ENCODE measurements at regions not wholly inside any gene's neighbourhood (a gene's known extent, or its start where the extent isn't known, plus 50 kb on each side); places are given as distances from the start of the nearest gene placed in this dataset.

GRCh38 chr5:158143081-158143480 is 284.1 kb upstream of the CLINT1 start:
- ATAC-seq (ENCODE audit: low FRiP score in 2 of 2) (no peak), DNase-seq (no peak)

DNA sequence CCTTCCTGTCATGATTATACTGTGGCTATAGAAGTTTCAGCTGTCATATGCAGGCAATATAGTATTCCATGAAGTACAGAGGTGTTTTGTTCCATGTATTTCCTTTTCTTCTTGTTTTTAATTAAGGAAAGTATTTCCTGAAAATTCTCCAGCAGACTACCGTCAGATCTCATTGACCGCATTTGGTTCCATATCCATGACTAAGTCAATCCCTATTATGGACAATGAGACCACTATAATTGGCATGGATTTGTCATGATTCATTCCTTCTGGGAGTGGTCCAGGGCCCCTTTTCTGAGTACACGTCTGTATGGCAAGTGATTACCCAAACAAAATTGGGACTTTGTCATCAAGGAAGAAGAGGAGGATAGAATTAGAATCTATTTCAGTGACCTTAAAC is 283.2 kb upstream of the CLINT1 start:
- H3K27ac ChIP-seq: no peak overlapping the region
- H3K27me3 ChIP-seq: no peaks in the 10 kb centered on the region
- no peak overlapping the region for H3K4me3 ChIP-seq
- H3K36me3 ChIP-seq: no peaks in the 10 kb centered on the region
- H3K9me3 ChIP-seq: no peaks in the 10 kb centered on the region
- TF ChIP-seq CTCF (IDR thresholded peaks at IDR 0.05) (no peak), EP300 (IDR thresholded peaks at IDR 0.05) (no peak), POLR2AphosphoS5 (IDR thresholded peaks at IDR 0.05) (no peak), POLR2A (IDR thresholded peaks at IDR 0.05) (no peak)
- ATAC-seq (ENCODE audit: low FRiP score in 2 of 2): no peak
- DNase-seq: no peak
- 74 to 83% methylated on average over 3 of the region's 3 CpGs for WGBS, 2 donors
- no peaks in the 10 kb centered on the region for H3K4me1 ChIP-seq

More at GRCh38 chr5:158143081-158143480, 284.1 kb upstream of the CLINT1 start:
- TF ChIP-seq EP300 (IDR thresholded peaks at IDR 0.05) (no peak), POLR2AphosphoS5 (IDR thresholded peaks at IDR 0.05) (no peak)
- no peak overlapping the region for H3K27ac ChIP-seq
- no peak overlapping the region for H3K4me3 ChIP-seq
- H3K4me1 ChIP-seq: no peaks in the 10 kb centered on the region
- H3K9me3 ChIP-seq: no peaks in the 10 kb centered on the region
- no peaks in the 10 kb centered on the region for H3K27me3 ChIP-seq
- WGBS, 2 donors: 64 to 80% methylated on average over 3 of the region's 3 CpGs
- no peaks in the 10 kb centered on the region for H3K36me3 ChIP-seq

- WGBS, 2 donors: 82 to 87% methylated on average over 4 of the region's 4 CpGs
- H3K9me3 ChIP-seq: no peaks in the 10 kb centered on the region
- no peaks in the 10 kb centered on the region for H3K36me3 ChIP-seq
- H3K4me1 ChIP-seq: no peaks in the 10 kb centered on the region
- DNase-seq: no peak
- peak; percentile 38 to 87 for ATAC-seq (ENCODE audit: low FRiP score in 2 of 2)
- H3K27ac ChIP-seq: no peak overlapping the region
- no peaks in the 10 kb centered on the region for H3K27me3 ChIP-seq
- no peak for TF ChIP-seq CTCF (IDR thresholded peaks at IDR 0.05)
- no peak for TF ChIP-seq POLR2A (IDR thresholded peaks at IDR 0.05)
- no peak for TF ChIP-seq POLR2AphosphoS5 (IDR thresholded peaks at IDR 0.05)
- no peak for TF ChIP-seq EP300 (IDR thresholded peaks at IDR 0.05)
- H3K4me3 ChIP-seq: no peak overlapping the region
These were observed 281.3 kb upstream of the CLINT1 start for GRCh38 chr5:158140120-158140731.

GRCh38 chr5:158139161-158139560 is 280.2 kb upstream of the CLINT1 start:
- H3K27me3 ChIP-seq: no peaks in the 10 kb centered on the region
- no peak for TF ChIP-seq CTCF (IDR thresholded peaks at IDR 0.05)
- TF ChIP-seq POLR2AphosphoS5 (IDR thresholded peaks at IDR 0.05): no peak
- TF ChIP-seq EP300 (IDR thresholded peaks at IDR 0.05): no peak
- TF ChIP-seq POLR2A (IDR thresholded peaks at IDR 0.05): no peak
- no peak overlapping the region for H3K4me3 ChIP-seq
- H3K4me1 ChIP-seq: no peaks in the 10 kb centered on the region
- DNase-seq: no peak
- no peaks in the 10 kb centered on the region for H3K36me3 ChIP-seq
- 87 to 98% methylated on average over 4 of the region's 4 CpGs for WGBS, 2 donors
- H3K27ac ChIP-seq: no peak overlapping the region
- ATAC-seq (ENCODE audit: low FRiP score in 2 of 2): no peak
- H3K9me3 ChIP-seq: no peaks in the 10 kb centered on the region

DNA sequence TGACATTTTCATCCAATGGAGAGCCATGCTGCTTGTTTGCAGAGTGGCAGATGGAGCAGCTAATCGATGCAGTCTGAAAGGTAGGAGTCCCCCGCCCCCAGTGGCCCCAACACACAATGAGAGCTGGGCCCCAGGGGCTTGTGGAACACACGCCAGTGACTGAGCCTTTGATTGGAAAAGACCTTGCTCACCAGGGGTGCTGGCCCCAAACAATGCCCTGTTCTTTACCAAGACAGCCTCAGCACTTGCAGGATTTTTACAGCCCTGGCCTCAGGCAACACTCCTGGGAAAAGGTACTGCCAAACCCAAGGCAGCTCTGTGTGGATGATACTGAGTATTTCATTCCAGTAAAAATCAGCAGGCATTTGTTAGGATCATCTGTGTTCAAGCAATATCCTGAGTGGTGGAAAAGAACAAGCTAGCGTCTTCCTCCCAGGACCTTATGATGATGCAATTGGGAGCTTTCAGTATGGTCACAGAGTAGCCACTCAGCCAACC is 276.8 kb upstream of the CLINT1 start:
- no peak for DNase-seq
- peak in 1 of 2 donors; percentile 56 for ATAC-seq (ENCODE audit: low FRiP score in 2 of 2)
- 59 to 74% methylated on average over 4 of the region's 4 CpGs for WGBS, 2 donors
- Histone ChIP-seq H3K27me3 (no peaks in the 10 kb centered on the region), H3K4me3 (no peak overlapping the region), H3K4me1 (no peaks in the 10 kb centered on the region), H3K9me3 (no peaks in the 10 kb centered on the region), H3K27ac (no peak overlapping the region), H3K36me3 (no peaks in the 10 kb centered on the region)
- TF ChIP-seq POLR2AphosphoS5 (IDR thresholded peaks at IDR 0.05) (no peak), CTCF (IDR thresholded peaks at IDR 0.05) (no peak), EP300 (IDR thresholded peaks at IDR 0.05) (no peak), POLR2A (IDR thresholded peaks at IDR 0.05) (no peak)
